CD4-positive, alpha-beta memory T cell (primary cell): ENCODE measurements at regions not wholly inside any gene's neighbourhood (a gene's known extent, or its start where the extent isn't known, plus 50 kb on each side); places are given as distances from the start of the nearest gene placed in this dataset.
"Not testable (repeated sequence)": the region's sequence is repeated elsewhere in the genome, so short reads cannot be mapped to it uniquely, and the experiment has no call there.

ENCODE experiments used
- CTCF ChIA-PET: fragments of 350-600 bp; sonication (Branson Sonifier 250); formaldehyde crosslinking; loops from one replicate; lab custom pipeline; 2021; ENCODE audit warnings: inconsistent platforms; ENCODE audit not compliant: partially characterized antibody; lab: Charles Lee
- POLR2A ChIA-PET: fragments of 350-600 bp; sonication (Branson Sonifier 250); formaldehyde crosslinking; loops from one replicate; lab custom pipeline; 2021; ENCODE audit not compliant: partially characterized antibody; lab: Charles Lee
- DNase-seq, 5 donors: peaks; one replicate each; pipeline versions ENCODE4 v3.0.0 to v3.0.0-alpha.2; 2020 to 2022; ENCODE audit warnings: mixed read lengths in 1 of 5
- H3K27ac ChIP-seq: one replicate; pipeline ENCODE4 v1.7.0; 2013; ENCODE audit warnings: low read depth, low read length
- H3K27me3 ChIP-seq: 2 replicates; pipeline ENCODE4 v1.7.0; 2013; ENCODE audit warnings: mild to moderate bottlenecking, low read length, moderate library complexity; ENCODE audit not compliant: insufficient read depth
- H3K36me3 ChIP-seq: 2 replicates; pipeline ENCODE4 v1.7.0; 2013; ENCODE audit warnings: mild to moderate bottlenecking, low read length, moderate library complexity; ENCODE audit not compliant: insufficient read depth
- H3K4me1 ChIP-seq: 2 replicates; pipeline ENCODE4 v1.7.0; 2013; ENCODE audit warnings: mild to moderate bottlenecking, low read length, moderate library complexity; ENCODE audit not compliant: insufficient read depth
- H3K4me3 ChIP-seq, 2 donors: one replicate each; pipeline ENCODE4 v1.7.0; 2013; ENCODE audit warnings: low read length in 2 of 2, mild to moderate bottlenecking in 1 of 2
- H3K9me3 ChIP-seq, 2 donors: one replicate each; pipeline ENCODE4 v1.7.0; 2013; ENCODE audit warnings: low read length in 2 of 2, control low read depth in 1 of 2; ENCODE audit not compliant: control insufficient read depth in 1 of 2
- H3K27ac Mint-ChIP-seq, 7 donors: one replicate each; pipeline ENCODE4 v1.8.0; 2020 to 2021; ENCODE audit warnings: mixed read lengths in 7 of 7, mild to moderate bottlenecking in 6 of 7, inconsistent platforms in 3 of 7, moderate library complexity in 3 of 7
- H3K27me3 Mint-ChIP-seq, 2 donors: one replicate each; pipeline ENCODE4 v1.8.0; 2020 to 2021; ENCODE audit warnings: mixed read lengths in 2 of 2
- H3K36me3 Mint-ChIP-seq, 2 donors: one replicate each; pipeline ENCODE4 v1.8.0; 2020 to 2021; ENCODE audit warnings: mixed read lengths in 2 of 2, inconsistent platforms in 1 of 2, mild to moderate bottlenecking in 1 of 2
- H3K4me1 Mint-ChIP-seq, 4 donors: one replicate each; pipeline ENCODE4 v1.8.0; 2020 to 2021; ENCODE audit warnings: mixed read lengths in 4 of 4, mild to moderate bottlenecking in 1 of 4
- H3K4me3 Mint-ChIP-seq, 8 donors: one replicate each; pipeline ENCODE4 v1.8.0; 2020 to 2021; ENCODE audit warnings: mixed read lengths in 8 of 8, mild to moderate bottlenecking in 7 of 8, moderate library complexity in 6 of 8, inconsistent platforms in 3 of 8
- H3K9me3 Mint-ChIP-seq, 8 donors: one replicate each; pipeline ENCODE4 v1.8.0; 2020 to 2021; ENCODE audit warnings: mixed read lengths in 8 of 8, mild to moderate bottlenecking in 5 of 8, inconsistent platforms in 3 of 8, moderate library complexity in 1 of 8
- intact Hi-C: fragments of 100-400 bp; cut with micrococcal nuclease; formaldehyde crosslinking; loops from one replicate; pipeline ENCODE4 v1.15.1; 2023

DNA sequence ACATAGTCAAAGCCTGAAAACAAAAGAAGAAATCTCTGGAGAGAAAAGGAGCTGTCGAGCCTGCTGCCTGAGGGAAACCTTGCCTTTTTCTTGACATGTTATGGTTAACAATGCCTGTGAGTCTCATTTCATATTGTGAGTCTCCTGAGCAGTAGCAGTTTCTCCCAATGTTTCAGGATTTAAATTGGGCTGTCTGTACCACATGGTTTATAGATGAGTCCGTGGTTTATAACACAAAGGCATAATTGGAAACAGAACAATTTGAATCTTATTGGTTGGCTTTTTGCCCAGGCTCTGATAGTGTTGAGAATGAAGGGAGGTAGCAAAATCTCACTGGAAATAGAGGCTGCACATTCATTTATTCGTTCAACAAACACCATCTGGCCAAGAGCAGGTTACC is 540.9 kb downstream of the RAB38 start:
- H3K36me3 ChIP-seq = no peaks in the 10 kb centered on the region
- CTCF ChIA-PET = no interaction called here
- Mint-ChIP-seq H3K27ac (no peak overlapping the region), H3K27me3 (no peaks in the 10 kb centered on the region), H3K9me3 (peaks cover 0 to 7% (median 3%) of the 10 kb centered on the region in 8 donors), H3K4me3 (no peak overlapping the region), H3K36me3 (no peaks in the 10 kb centered on the region), H3K4me1 (no peaks in the 10 kb centered on the region)
- no peak overlapping the region for H3K27ac ChIP-seq
- H3K9me3 ChIP-seq = no peaks in the 10 kb centered on the region
- DNase-seq = no peak
- POLR2A ChIA-PET = no interaction called here
- no peak overlapping the region for H3K4me3 ChIP-seq
- intact Hi-C loops = no loop called here
- no peaks in the 10 kb centered on the region for H3K27me3 ChIP-seq
- H3K4me1 ChIP-seq = no peaks in the 10 kb centered on the region

DNA sequence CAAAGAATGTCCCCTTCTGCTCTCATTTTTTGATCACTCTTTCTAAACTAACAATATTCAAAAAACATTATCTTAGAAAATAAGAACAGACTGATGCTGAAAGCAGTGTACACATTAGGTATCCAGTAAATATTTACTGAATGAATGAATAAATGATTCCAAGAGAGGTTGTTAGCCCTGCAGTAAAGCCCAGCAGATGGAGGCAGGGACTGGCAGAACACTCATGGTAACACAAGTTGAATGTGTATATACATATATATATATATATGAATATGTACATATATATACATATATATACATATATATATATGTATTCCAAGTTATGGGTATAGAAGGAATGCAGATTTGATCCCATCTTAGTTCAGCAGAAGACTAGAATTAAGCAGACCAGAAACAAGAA is 546.3 kb downstream of the RAB38 start:
- Mint-ChIP-seq H3K27ac (no peak overlapping the region), H3K27me3 (no peaks in the 10 kb centered on the region), H3K9me3 (peaks cover 0 to 21% (median 11%) of the 10 kb centered on the region in 8 donors), H3K4me1 (no peaks in the 10 kb centered on the region), H3K4me3 (no peak overlapping the region), H3K36me3 (no peaks in the 10 kb centered on the region)
- Histone ChIP-seq H3K36me3 (no peaks in the 10 kb centered on the region), H3K27ac (no peak overlapping the region), H3K27me3 (no peaks in the 10 kb centered on the region), H3K4me3 (no peak overlapping the region), H3K4me1 (no peaks in the 10 kb centered on the region), H3K9me3 (no peaks in the 10 kb centered on the region)
- DNase-seq = no peak
- ChIA-PET CTCF (no interaction called here), POLR2A (no interaction called here)
- intact Hi-C loops = no loop called here

DNA sequence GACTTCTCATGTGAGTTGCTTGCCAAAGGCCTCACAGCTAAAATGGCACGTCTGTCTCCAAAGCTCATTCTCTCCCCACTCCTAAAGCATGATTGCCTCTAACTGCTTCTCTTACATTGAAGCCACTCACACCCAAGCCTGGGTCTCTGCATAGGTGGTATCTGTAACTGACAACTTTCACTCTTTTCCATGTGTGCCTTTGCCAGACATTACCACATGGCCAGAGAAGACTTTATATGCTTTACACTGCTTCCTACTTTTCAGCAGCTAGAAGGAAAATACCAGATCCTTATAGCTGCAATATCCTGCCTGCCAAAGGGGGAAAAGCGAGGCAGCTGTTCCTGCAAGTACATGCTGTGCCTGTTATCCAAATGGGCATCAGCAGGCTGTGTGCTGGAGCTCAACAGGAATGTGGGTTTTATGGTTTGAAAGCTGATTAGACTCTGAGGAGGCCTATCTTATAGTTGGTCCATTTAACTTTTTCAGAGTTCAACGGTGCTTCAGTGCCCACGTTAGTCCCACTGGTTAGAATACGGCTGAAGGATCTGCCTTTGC is 547.1 kb downstream of the RAB38 start:
- H3K27ac Mint-ChIP-seq = no peak overlapping the region
- H3K27me3 Mint-ChIP-seq = no peaks in the 10 kb centered on the region
- no peak overlapping the region for H3K4me3 Mint-ChIP-seq
- no peaks in the 10 kb centered on the region for H3K36me3 ChIP-seq
- no peak overlapping the region for H3K4me3 ChIP-seq
- H3K9me3 ChIP-seq = no peaks in the 10 kb centered on the region
- DNase-seq = no peak
- no peaks in the 10 kb centered on the region for H3K4me1 ChIP-seq
- H3K27me3 ChIP-seq = no peaks in the 10 kb centered on the region
- H3K4me1 Mint-ChIP-seq = no peaks in the 10 kb centered on the region
- POLR2A ChIA-PET = no interaction called here
- no peak overlapping the region for H3K27ac ChIP-seq
- intact Hi-C loops = no loop called here
- H3K9me3 Mint-ChIP-seq = peaks cover 0 to 18% (median 12%) of the 10 kb centered on the region in 8 donors
- no peaks in the 10 kb centered on the region for H3K36me3 Mint-ChIP-seq
- CTCF ChIA-PET = no interaction called here

DNA sequence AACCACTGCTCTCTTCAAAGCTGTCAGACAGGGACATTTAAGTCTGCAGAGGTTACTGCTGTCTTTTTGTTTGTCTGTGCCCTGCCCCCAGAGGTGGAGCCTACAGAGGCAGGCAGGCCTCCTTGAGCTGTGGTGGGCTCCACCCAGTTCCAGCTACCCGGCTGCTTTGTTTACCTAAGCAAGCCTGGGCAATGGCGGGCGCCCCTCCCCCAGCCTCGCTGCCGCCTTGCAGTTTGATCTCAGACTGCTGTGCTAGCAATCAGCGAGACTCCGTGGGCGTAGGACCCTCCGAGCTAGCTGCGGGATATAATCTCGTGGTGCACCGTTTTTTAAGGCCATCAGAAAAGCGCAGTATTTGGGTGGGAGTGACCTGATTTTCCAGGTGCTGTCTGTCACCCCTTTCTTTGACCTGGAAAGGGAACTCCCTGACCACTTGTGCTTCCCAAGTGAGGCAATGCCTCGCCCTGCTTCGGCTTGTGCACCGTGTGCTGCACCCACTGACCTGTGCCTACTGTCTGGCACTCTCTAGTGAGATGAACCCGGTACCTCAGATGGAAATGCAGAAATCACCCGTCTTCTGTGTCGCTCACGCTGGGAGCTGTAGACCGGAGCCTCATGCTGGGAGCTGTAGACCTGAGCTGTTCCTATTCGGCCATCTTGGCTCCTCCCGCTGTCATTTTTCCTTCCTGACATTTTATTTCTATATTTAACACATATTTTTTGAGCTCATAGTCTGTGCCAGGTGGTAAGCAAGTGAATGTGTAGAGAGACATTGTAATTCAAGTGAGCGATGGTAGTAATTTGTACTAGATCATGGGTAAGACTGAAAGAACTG is 551.5 kb downstream of the RAB38 start:
- CTCF ChIA-PET, H3K4me1 ChIP-seq, H3K27me3 ChIP-seq, H3K9me3 ChIP-seq, H3K36me3 ChIP-seq, H3K4me1 Mint-ChIP-seq, H3K4me3 ChIP-seq, intact Hi-C loops, H3K27me3 Mint-ChIP-seq, H3K4me3 Mint-ChIP-seq, H3K36me3 Mint-ChIP-seq, POLR2A ChIA-PET, DNase-seq, H3K27ac ChIP-seq, H3K27ac Mint-ChIP-seq: not testable (repeated sequence)
- peaks cover 0 to 21% (median 11%) of the 10 kb centered on the region in 8 donors for H3K9me3 Mint-ChIP-seq

DNA sequence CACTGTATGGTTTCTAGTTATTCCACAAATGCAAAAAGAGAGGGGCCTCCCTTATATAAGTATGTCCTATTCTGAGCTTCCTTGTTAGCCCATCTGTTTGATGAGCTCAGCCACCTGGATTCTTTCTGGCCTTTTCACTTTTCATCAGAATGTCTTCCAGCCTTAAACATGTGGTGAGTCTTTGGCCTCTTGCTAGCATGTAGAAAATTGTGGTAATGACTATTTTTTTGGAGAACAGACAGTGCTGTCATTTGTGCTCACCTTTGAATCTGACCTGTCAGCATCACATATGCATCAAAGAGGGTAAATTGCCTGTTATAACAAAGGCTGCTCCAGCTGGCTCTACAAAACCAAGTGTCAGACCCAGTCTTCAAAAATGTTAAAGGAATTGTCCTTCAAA is 558.7 kb downstream of the RAB38 start:
- Histone ChIP-seq H3K9me3 (no peaks in the 10 kb centered on the region), H3K27ac (no peak overlapping the region), H3K4me1 (no peaks in the 10 kb centered on the region), H3K27me3 (no peaks in the 10 kb centered on the region), H3K4me3 (no peak overlapping the region), H3K36me3 (no peaks in the 10 kb centered on the region)
- Mint-ChIP-seq H3K9me3 (peaks cover 0 to 9% (median 1%) of the 10 kb centered on the region in 8 donors), H3K27me3 (no peaks in the 10 kb centered on the region), H3K4me1 (no peaks in the 10 kb centered on the region), H3K36me3 (no peaks in the 10 kb centered on the region), H3K4me3 (no peak overlapping the region), H3K27ac (no peak overlapping the region)
- intact Hi-C loops = no loop called here
- ChIA-PET POLR2A (no interaction called here), CTCF (no interaction called here)
- DNase-seq = no peak

DNA sequence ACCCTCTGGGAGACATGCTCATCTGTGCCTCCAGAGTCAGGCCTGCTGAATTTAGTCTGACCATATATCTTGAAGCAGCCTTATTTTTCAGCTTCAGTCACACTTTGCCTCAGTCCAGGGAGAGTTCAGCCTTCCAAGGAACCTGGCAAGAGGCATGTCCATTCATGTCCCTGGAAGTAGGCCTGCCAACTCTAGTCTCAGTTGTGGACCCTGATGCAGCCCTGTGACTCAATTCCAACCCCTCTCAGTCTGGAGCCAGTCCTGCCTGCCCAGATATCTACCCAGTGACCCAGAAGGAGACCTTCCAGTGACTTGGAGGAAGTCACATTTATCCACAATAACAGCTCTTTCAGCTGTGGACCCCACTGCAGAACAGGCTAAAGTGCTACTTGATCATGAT is 566.6 kb downstream of the TMEM135 start:
- Mint-ChIP-seq H3K4me1 (no peaks in the 10 kb centered on the region), H3K9me3 (peaks cover 0 to 7% (median 1%) of the 10 kb centered on the region in 8 donors), H3K4me3 (no peak overlapping the region), H3K27me3 (no peaks in the 10 kb centered on the region), H3K27ac (no peak overlapping the region), H3K36me3 (no peaks in the 10 kb centered on the region)
- Histone ChIP-seq H3K9me3 (no peaks in the 10 kb centered on the region), H3K4me3 (no peak overlapping the region), H3K27ac (no peak overlapping the region), H3K36me3 (no peaks in the 10 kb centered on the region), H3K4me1 (no peaks in the 10 kb centered on the region), H3K27me3 (no peaks in the 10 kb centered on the region)
- intact Hi-C loops = no loop called here
- POLR2A ChIA-PET = no interaction called here
- CTCF ChIA-PET = no interaction called here
- no peak for DNase-seq

DNA sequence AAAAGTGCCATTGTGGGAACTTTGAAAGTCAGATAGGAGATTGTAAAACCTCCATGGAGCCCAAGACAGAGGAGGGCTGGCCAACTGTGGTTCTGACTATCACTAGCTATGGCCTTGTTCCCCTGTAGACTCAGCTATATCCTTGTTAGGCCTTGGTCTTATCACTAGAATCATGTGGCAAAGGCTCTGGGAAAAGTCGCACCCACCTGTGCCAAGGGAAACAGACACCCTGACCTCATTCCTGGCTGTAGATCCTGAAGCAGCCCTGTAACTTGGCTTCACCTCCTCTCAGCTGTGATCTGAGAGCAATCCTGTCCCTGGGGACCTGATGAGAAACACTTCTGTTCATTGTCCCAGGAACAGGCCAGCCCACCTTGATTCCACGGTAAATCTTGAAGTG is 566.2 kb downstream of the TMEM135 start:
- Mint-ChIP-seq H3K27ac (no peak overlapping the region), H3K4me3 (no peak overlapping the region), H3K36me3 (no peaks in the 10 kb centered on the region), H3K4me1 (no peaks in the 10 kb centered on the region), H3K27me3 (no peaks in the 10 kb centered on the region), H3K9me3 (peaks cover 0 to 7% (median 1%) of the 10 kb centered on the region in 8 donors)
- Histone ChIP-seq H3K4me3 (no peak overlapping the region), H3K27me3 (no peaks in the 10 kb centered on the region), H3K27ac (no peak overlapping the region), H3K4me1 (no peaks in the 10 kb centered on the region), H3K9me3 (no peaks in the 10 kb centered on the region), H3K36me3 (no peaks in the 10 kb centered on the region)
- intact Hi-C loops = no loop called here
- DNase-seq = no peak
- POLR2A ChIA-PET = no interaction called here
- CTCF ChIA-PET = no interaction called here
